HCT116 (cell line): ENCODE measurements at regions not wholly inside any gene's neighbourhood (a gene's known extent, or its start where the extent isn't known, plus 50 kb on each side); places are given as distances from the start of the nearest gene placed in this dataset.

Experiments used
- EGR1 ChIP-seq: IDR thresholded peaks from 2 replicates; pipeline ENCODE4 v1.6.1; 2012; ENCODE audit warnings: low read depth
- EZH2 ChIP-seq: fragments of 200-600 bp; sonication (generic); IDR thresholded peaks from 2 replicates; pipeline ENCODE4 v1.6.1; 2017; ENCODE audit warnings: antibody characterized with exemption, mixed run types
- EZH2phosphoT487 ChIP-seq: fragments of 200-600 bp; IDR thresholded peaks from 2 replicates; pipeline ENCODE4 v1.6.1; 2018; ENCODE audit warnings: antibody characterized with exemption, borderline replicate concordance
- JUND ChIP-seq: IDR thresholded peaks from 2 replicates; pipeline ENCODE4 v1.6.1; 2012
- POLR2A ChIP-seq: IDR thresholded peaks from 2 replicates; pipeline ENCODE4 v1.7.0; 2011; ENCODE audit warnings: borderline replicate concordance; ENCODE audit not compliant: insufficient read depth, insufficient read length; ENCODE audit errors: extremely low read depth
- POLR2AphosphoS5 ChIP-seq: IDR thresholded peaks from 2 replicates; pipeline ENCODE4 v1.6.1; 2011; ENCODE audit warnings: mild to moderate bottlenecking, low read depth, low read length, moderate library complexity
- REST ChIP-seq: IDR thresholded peaks from 2 replicates; pipeline ENCODE4 v1.6.1; 2012; ENCODE audit warnings: low read depth
- SP1 ChIP-seq: IDR thresholded peaks from 2 replicates; pipeline ENCODE4 v1.6.1; 2012; ENCODE audit warnings: low read depth
- YY1 ChIP-seq: IDR thresholded peaks from 2 replicates; pipeline ENCODE4 v1.6.1; 2011; ENCODE audit warnings: low read length, low read depth, moderate library complexity, mild to moderate bottlenecking; ENCODE audit not compliant: insufficient replicate concordance; ENCODE audit errors: extremely low read depth
- ZFX ChIP-seq: fragments of 450-650 bp; IDR thresholded peaks from 2 replicates; pipeline ENCODE4 v1.6.1; 2017
- ZNF274 ChIP-seq: fragments of 200-500 bp; sonication (Bioruptor generic); IDR thresholded peaks from 2 replicates; pipeline ENCODE4 v1.6.1; 2014; ENCODE audit warnings: mild to moderate bottlenecking, low read depth, low read length, inconsistent platforms
- TF ChIP-seq, protein P1 (sequence below), 3 experiments: fragments of 200-600 bp in 1 of 3; sonication (generic) in 1 of 3; IDR thresholded peaks in 2 of 3; conservative IDR thresholded peaks in 1 of 3; 2 replicates each; pipeline ENCODE4 v1.5.1; 2012 to 2017; ENCODE audit warnings: low read depth in 2 of 3, low read length in 2 of 3, antibody characterized with exemption in 1 of 3, borderline replicate concordance in 1 of 3, control low read depth in 1 of 3, mild to moderate bottlenecking in 1 of 3, mixed read lengths in 1 of 3, mixed run types in 1 of 3, moderate library complexity in 1 of 3; ENCODE audit not compliant: insufficient read depth in 1 of 3
- TF ChIP-seq, protein P2 (sequence below): IDR thresholded peaks from 2 replicates; pipeline ENCODE4 v1.6.1; 2012

GRCh38 chr4:45004326-45004725, 278.0 kb upstream of the GNPDA2 start:
- TF ChIP-seq, protein P1, sequence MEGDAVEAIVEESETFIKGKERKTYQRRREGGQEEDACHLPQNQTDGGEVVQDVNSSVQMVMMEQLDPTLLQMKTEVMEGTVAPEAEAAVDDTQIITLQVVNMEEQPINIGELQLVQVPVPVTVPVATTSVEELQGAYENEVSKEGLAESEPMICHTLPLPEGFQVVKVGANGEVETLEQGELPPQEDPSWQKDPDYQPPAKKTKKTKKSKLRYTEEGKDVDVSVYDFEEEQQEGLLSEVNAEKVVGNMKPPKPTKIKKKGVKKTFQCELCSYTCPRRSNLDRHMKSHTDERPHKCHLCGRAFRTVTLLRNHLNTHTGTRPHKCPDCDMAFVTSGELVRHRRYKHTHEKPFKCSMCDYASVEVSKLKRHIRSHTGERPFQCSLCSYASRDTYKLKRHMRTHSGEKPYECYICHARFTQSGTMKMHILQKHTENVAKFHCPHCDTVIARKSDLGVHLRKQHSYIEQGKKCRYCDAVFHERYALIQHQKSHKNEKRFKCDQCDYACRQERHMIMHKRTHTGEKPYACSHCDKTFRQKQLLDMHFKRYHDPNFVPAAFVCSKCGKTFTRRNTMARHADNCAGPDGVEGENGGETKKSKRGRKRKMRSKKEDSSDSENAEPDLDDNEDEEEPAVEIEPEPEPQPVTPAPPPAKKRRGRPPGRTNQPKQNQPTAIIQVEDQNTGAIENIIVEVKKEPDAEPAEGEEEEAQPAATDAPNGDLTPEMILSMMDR (IDR thresholded peaks at IDR 0.05 in 2 of 3, conservative IDR thresholded peaks at IDR 0.05 in 1 of 3; ENCODE audit: borderline replicate concordance in 1 of 3, insufficient read depth in 1 of 3, low read depth in 2 of 3, low read length in 2 of 3) = no peak
- TF ChIP-seq POLR2A = no peak
- no peak for TF ChIP-seq ZNF274
- no peak for TF ChIP-seq POLR2AphosphoS5
- no peak for TF ChIP-seq ZFX
- TF ChIP-seq SP1 = no peak
- no peak for TF ChIP-seq EZH2phosphoT487
- TF ChIP-seq, protein P2, sequence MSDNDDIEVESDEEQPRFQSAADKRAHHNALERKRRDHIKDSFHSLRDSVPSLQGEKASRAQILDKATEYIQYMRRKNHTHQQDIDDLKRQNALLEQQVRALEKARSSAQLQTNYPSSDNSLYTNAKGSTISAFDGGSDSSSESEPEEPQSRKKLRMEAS = no peak
- TF ChIP-seq EGR1 = no peak
- TF ChIP-seq REST = no peak
- no peak for TF ChIP-seq EZH2
- no peak for TF ChIP-seq JUND
- TF ChIP-seq YY1 = no peak
